Eye (tissue), 1 donor: ENCODE measurements at regions not wholly inside any gene's neighbourhood (a gene's known extent, or its start where the extent isn't known, plus 50 kb on each side); places are given as distances from the start of the nearest gene placed in this dataset.

Experiments used
- DNase-seq: peaks from one replicate; pipeline ENCODE4 v3.0.0-alpha.2; 2015

- DNase-seq: no peak
Measured at GRCh38 chr20:23165964-23166363, 79.8 kb upstream of the CD93 start.

DNA sequence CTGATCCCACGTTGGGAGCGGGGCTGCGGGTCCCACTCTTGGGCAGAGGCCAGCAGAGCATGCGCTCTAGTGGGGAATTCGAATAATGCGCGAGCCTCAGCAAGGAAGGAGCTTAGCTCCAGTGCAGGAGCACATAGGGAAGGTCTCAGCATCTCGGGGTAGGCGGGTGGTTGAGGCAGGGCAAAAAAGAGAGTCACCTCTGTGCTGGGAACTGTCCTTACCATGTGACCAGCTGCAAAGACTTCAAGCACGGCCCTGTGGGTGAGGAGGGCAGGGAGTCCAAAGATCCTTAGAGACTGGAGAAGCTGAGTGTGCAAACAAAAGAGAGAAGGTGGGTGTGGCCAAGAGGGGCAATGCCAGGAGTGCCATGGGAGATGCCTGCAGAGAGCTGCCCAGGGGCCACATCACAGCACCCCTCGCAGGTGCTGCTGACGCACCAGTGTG, 79.2 kb upstream of the CD93 start:
- no peak for DNase-seq

DNA sequence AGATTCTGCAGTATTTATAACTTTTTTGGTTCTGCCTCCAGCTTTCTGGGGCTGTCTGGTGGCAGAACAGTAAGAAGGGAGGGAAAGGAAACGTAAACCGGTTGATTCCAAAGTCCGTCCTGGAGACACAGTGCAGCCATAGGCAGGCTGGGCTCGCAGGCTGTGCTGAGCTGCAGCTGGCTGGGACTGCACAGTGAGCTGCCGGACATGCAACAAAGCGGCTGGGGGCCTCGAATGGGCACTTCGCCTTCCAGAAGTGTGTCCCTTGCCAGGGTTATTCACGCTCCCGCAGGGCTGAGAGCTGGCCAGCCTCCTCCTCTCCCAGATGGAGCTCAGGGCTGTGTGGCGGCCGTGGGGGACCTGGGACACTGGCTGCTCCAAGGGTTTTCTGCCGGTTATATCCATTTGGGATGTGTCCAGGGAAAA, 78.1 kb upstream of the CD93 start:
- no peak for DNase-seq

GRCh38 chr20:23163562-23163961, 77.4 kb upstream of the CD93 start:
- no peak for DNase-seq

DNA sequence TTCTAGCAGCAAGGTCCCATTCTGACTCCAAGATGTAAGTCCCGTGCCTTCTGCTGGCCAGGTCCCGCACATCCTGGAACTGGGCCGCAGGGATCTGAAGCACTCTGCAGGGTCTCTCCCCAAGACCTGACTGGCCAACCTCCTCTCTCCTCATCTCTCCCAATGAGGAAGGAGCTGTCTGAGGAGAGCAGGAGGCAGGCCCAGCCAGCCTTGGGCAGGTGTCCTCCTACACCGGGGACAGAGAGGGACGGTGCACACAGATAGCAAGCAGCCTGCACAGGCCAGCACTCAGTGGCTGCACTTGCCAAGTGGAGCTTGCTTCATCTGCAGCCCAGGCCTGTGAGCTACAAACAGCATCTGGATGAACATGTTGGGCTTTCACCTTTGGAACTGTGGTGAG, 76.8 kb upstream of the CD93 start:
- DNase-seq: no peak

DNA sequence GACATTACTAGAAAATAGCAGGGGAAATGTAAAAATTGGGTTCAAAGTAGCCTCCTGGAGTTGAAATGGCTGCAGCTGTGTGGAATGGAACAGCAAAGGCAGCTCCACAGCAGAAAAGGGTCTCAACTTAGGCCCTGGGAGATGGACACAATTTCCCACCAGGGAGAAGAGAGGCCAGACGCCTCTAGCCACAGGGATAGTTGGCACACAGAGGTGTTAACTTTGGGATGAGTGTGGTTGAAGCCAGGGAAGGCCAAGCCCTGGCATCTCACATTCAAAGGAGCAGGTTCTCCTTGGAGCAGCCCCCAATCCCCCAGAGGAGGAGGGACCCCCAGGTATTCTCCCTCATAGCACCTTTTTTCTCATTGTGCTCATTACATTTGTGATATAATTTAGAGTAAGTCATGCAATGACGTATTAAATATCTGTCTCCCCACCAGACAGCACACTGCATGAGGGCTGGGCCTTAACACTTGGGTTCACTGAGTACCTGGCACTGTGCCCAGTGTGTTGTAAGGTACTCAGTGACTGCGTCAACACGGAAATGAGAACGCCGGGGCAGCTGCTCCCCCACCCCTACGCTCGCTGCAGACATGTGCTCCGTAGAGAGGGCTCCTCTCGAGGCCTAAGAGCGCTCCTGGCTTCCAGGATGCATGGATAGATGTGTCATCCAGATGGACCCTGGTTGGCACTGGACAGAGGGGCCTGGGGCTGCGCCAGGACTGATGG, 76.0 kb upstream of the CD93 start:
- peak; percentile 60 for DNase-seq

GRCh38 chr20:23161244-23161891, 75.2 kb upstream of the CD93 start:
- no peak for DNase-seq

DNA sequence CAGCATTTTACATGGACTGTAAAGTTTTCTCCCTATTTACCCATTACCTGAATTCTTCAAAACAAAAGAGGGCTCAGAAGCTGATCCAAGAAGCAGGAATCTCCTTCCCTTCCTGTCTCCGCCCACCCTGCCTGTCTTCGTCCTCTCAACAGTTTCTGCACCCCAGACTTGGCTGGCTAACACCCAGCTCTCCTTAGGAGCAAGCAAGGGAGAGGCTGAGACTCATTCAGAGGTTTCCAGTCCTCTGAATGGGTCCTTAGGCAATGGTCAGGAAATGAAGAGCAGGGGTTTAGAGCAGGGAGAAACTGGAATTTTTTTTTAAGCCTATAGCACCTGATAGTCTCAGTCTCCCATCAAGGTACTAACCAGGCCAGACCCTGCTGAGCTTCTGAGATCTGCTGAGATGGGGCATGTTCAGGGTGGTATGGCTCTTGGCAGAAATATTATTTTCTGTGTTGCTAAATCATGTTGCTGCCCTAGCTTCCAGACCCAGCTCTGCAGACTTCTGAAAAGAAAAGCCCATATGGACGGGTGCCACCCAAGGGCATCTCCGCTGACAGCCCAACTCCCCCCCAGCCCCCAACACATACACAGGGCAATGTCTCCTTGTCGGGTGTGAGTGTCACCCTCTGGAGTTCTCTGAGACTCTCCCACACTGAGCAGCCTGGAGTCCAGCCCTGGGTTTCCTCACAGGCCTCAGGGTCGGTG, 74.6 kb upstream of the CD93 start:
- no peak for DNase-seq

DNA sequence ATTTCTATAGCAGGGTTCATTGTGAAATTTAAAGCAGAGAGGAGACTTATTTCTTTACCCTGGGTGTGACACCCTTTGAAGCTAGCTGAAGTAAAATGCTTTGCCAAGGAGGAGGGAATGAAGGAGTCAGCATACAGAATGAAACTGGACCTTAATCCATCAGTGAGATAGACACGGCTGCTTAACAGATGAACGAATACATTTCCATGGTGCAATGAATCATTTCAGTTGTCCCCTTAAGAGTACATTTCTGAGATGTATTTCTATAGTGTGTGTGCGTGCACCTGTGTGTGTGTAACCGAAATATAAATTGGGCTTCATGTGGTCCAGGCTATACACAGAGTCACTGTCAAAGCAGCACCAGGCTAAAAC, 73.8 kb upstream of the CD93 start:
- no peak for DNase-seq

DNA sequence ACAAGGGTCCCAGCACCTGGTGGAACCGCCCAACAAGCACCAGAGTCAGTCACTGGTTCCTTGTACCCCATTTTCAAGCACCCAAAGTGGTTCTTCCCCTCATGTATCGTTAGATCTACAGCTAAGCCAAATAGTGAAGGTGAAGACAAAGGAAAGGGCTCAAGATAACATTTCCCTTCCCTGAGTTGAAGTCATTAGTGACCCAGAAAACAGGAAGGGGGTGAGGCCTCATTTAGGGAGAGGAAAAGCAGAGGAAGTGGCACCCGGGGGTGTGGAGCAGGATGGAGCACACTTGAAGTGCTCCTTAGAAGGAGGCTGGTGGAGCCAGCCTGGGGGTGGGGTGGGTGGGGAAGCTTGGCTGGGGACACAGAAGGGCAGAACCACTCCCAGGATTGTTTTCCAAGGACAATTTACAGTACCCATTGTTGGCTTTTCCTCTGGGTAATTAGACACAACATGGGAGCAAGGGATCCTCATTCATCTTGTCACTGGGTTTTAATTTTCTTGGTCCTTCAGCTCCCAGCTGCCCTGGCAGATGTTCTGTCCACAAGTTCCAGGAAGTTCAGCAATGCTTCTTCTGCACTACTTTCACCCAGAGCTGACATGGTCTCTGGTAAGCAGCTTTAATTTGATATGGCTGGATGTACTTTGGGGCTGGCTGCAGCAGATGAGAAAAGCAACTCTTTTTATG, 73.3 kb upstream of the CD93 start:
- no peak for DNase-seq

- no peak for DNase-seq
Measured at GRCh38 chr20:23157734-23158133, 71.6 kb upstream of the CD93 start.

DNA sequence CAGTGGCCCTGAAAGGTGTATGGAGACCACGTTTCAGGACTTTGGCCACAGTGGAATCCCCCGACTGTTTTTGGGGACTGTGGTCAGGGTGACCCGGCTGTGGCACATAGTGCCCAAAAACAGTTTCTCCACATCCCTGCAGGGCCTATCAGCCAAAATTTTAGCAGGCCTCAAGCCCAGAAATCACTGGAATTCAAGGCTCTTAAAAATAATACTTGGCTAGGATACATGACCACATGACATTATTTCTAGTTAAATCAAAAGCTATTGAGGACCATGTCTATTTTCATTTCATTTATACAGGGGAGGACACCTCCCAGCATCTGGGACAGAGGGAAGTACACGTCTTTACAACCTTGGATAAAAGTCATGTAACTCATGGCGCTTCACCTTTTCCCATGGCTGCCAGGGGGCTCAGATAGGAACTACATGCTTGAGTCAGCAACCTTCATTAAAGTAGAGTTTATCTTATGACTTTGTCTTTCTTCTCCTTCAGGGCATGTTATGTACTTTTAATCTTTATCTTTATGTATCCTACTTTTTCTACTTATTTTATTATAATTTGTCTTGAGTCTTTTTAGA, 70.8 kb upstream of the CD93 start:
- DNase-seq: no peak

DNA sequence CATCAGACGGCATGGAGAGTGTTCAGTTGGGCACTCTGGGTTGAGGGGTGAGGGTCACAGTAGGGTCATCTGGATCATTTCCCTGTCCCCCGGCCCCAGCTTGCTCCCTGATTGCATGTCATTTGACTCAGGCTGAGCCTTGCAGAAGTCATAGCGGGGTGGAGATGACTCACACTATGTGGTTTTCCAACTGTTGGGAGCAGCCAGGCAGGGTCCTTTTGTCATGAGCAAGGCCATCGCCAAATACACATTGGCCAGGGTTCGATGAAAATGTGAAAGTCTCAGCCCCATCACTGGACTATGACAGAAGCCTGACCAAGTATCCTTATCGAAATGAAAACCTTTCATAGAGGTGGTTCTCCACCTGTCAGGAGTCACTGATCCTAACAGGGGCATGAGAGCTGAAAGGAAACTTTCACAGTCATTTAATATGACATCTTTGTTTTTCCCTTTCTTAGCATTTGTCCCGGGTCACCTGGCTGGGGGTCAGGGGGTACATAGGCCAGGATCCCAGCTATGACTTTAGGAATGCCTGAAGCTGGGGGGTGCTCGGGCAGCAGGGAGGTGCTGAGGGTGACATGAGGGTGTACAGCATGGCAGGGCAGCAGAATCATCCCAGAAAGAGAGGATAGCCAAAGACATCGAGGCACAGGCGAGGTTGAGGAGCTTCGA, 70.2 kb upstream of the CD93 start:
- DNase-seq: no peak

GRCh38 chr20:23155141-23155590, 69.0 kb upstream of the CD93 start:
- DNase-seq: no peak

DNA sequence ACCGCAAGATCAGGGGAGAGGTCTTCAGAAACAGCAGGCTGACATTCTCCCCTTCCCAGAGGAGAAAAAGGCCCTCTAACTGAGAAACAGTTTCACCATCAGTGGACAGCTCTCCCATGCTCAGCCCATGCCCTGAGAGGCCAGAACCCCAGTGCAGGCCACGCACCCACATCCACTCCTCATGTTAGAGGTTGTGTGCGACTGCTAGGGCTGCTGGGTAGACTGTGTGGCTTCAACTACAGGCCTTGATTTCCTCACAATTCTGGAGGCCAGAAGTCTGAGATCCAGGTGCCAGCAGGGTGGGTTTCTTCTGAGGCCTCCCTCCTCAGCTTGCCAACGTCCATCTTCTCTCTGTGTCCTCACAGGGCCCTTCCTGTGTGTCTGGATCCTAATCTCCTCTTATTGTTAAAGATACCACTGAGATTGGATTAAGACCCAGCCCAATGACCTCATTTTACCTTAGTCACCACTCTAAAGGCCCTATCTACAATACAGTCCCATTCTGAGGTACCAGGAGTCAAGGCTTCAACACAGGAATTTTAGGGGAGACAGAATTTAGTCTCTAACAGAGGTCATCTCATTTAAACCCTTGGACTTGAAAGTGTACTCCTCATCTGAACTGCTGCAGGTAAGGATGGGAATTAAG, 67.7 kb upstream of the CD93 start:
- no peak for DNase-seq

- DNase-seq: no peak
Measured at GRCh38 chr20:23152902-23153301, 66.8 kb upstream of the CD93 start.

GRCh38 chr20:23152308-23152892, 66.3 kb upstream of the CD93 start:
- no peak for DNase-seq

DNA sequence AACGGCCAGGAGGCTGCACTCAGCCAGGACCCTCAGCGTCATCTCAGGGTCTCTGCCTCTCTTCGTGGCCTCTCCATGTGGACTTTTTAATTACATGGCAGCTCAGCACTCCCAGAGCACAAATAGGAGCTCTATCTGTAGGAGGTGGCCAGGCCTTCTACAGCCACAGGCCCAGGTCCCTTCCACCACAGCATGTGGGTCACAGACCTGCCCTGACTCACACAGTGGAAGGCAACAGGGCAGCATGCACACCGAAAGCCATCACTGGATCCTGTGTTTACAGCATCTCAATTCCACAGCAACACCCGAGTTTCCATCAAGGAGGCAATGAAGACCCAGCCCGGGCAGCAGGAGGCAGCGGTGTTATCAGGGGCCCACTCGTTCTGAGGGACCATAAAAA, 65.8 kb upstream of the CD93 start:
- no peak for DNase-seq

DNA sequence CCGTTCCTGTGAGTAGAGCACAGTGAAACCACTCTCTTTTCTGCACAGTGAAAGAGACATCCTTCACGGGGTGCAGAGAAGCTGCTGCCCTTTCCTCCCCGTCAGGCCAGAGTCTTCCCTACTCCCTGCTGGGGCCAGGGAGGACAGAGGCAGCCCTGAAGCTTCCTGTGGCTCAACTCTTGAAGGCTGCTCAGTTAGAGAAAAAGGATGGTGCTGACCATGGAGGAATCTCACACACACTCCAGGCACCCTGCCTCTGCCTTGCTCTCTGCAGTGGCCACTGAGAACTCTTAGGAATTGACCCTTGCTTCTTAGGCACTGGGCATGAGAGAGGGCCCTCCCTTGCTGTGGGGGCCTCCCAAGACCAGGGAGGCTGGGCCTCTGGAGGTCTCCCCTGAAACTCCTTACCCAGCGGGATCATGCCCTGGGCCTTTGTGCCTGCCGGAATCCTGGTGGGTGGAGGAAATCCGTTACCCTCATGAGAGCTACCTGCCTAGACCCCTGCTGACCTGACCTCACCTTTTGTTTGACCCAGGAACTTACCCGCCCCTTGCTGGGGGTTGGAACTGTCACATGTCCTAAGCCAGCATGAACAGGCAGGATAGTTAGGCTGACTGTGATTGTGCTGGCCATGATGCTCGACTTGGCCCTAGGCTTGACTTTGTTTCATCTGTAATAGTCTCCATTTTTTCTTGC, 65.0 kb upstream of the CD93 start:
- no peak for DNase-seq

- DNase-seq: no peak
Measured at GRCh38 chr20:23150304-23151007, 64.3 kb upstream of the CD93 start.
